HG02943 (cell line): ENCODE measurements at regions not wholly inside any gene's neighbourhood (a gene's known extent, or its start where the extent isn't known, plus 50 kb on each side); places are given as distances from the start of the nearest gene placed in this dataset.

ENCODE experiments used
- ATAC-seq: cut with Tn5 transposase; IDR thresholded peaks from one replicate; pipeline ENCODE4 v1.9.1; 2021; ENCODE audit warnings: mild to moderate bottlenecking, low read depth, moderate library complexity; ENCODE audit not compliant: unreplicated experiment

- ATAC-seq, result no peak
These were observed 193.5 kb downstream of the ANXA2 start for GRCh38 chr15:60204131-60204885.

GRCh38 chr15:60208709-60209108 is 189.1 kb downstream of the ANXA2 start:
- ATAC-seq, result no peak

GRCh38 chr15:60212536-60212935 is 185.2 kb downstream of the ANXA2 start:
- ATAC-seq, result no peak

GRCh38 chr15:60213377-60214000 is 184.3 kb downstream of the ANXA2 start:
- no peak for ATAC-seq

- ATAC-seq, result no peak
These were observed 183.6 kb downstream of the ANXA2 start for GRCh38 chr15:60214201-60214600.

- ATAC-seq, result no peak
These were observed 182.4 kb downstream of the ANXA2 start for GRCh38 chr15:60215225-60215963.

- ATAC-seq, result no peak
These were observed 180.6 kb downstream of the ANXA2 start for GRCh38 chr15:60217161-60217560.

GRCh38 chr15:60218256-60218655 is 179.5 kb downstream of the ANXA2 start:
- ATAC-seq, result no peak

GRCh38 chr15:60219866-60220265 is 177.9 kb downstream of the ANXA2 start:
- no peak for ATAC-seq

- ATAC-seq, result no peak
These were observed 176.4 kb downstream of the ANXA2 start for GRCh38 chr15:60221356-60221755.

- no peak for ATAC-seq
These were observed 175.4 kb downstream of the ANXA2 start for GRCh38 chr15:60222404-60222803.

- ATAC-seq, result no peak
These were observed 174.6 kb downstream of the ANXA2 start for GRCh38 chr15:60223176-60223575.

GRCh38 chr15:60226924-60227323 is 170.9 kb downstream of the ANXA2 start:
- ATAC-seq, result no peak

GRCh38 chr15:60228101-60228500 is 169.7 kb downstream of the ANXA2 start:
- ATAC-seq, result no peak

GRCh38 chr15:60228619-60229018 is 169.2 kb downstream of the ANXA2 start:
- ATAC-seq, result no peak

- no peak for ATAC-seq
These were observed 161.7 kb downstream of the ANXA2 start for GRCh38 chr15:60235951-60236710.

GRCh38 chr15:60237446-60237845 is 160.3 kb downstream of the ANXA2 start:
- ATAC-seq, result no peak

- no peak for ATAC-seq
These were observed 154.0 kb downstream of the ANXA2 start for GRCh38 chr15:60243769-60244168.

- no peak for ATAC-seq
These were observed 153.0 kb downstream of the ANXA2 start for GRCh38 chr15:60244813-60245212.

- no peak for ATAC-seq
These were observed 147.5 kb downstream of the ANXA2 start for GRCh38 chr15:60250316-60250715.
